CD14-positive monocyte (primary cell): ENCODE measurements at regions not wholly inside any gene's neighbourhood (a gene's known extent, or its start where the extent isn't known, plus 50 kb on each side); places are given as distances from the start of the nearest gene placed in this dataset.

ENCODE experiments used
- DNase-seq, 3 donors: peaks; one replicate each; pipeline ENCODE4 v3.0.0-alpha.2; 2011 to 2022
- H2AFZ ChIP-seq: 2 replicates; pipeline ENCODE4 v1.6.0; 2012; ENCODE audit warnings: mild to moderate bottlenecking, low read depth, low read length, inconsistent platforms; ENCODE audit not compliant: insufficient read depth, poor library complexity, severe bottlenecking
- H3K27ac ChIP-seq, 2 donors: 1 replicate in 1 of 2; 2 replicates in 1 of 2; pipeline ENCODE4 v1.5.1; 2012 to 2013; ENCODE audit warnings: low read length in 2 of 2, control low read depth in 1 of 2, inconsistent platforms in 1 of 2, low read depth in 1 of 2, mild to moderate bottlenecking in 1 of 2
- H3K27me3 ChIP-seq, 2 donors: one replicate each; pipeline versions ENCODE4 v1.6.0 to v1.6.1; 2011 to 2013; ENCODE audit warnings: low read length in 2 of 2; ENCODE audit not compliant: control insufficient read depth in 2 of 2, insufficient read depth in 2 of 2
- H3K36me3 ChIP-seq, 2 donors: replicated peaks in 1 of 2; 1 replicate in 1 of 2; 2 replicates in 1 of 2; pipeline versions ENCODE4 v1.5.1 to v1.6.1; 2012 to 2013; ENCODE audit warnings: low read length in 2 of 2, control low read depth in 1 of 2, inconsistent platforms in 1 of 2, mild to moderate bottlenecking in 1 of 2; ENCODE audit not compliant: insufficient read depth in 2 of 2, control insufficient read depth in 1 of 2
- H3K4me1 ChIP-seq, 2 donors: 1 replicate in 1 of 2; 2 replicates in 1 of 2; pipeline versions ENCODE4 v1.5.1 to v1.6.1; 2012 to 2013; ENCODE audit warnings: low read length in 2 of 2, control low read depth in 1 of 2, inconsistent platforms in 1 of 2, mild to moderate bottlenecking in 1 of 2, moderate library complexity in 1 of 2; ENCODE audit not compliant: insufficient read depth in 2 of 2, control insufficient read depth in 1 of 2
- H3K4me2 ChIP-seq: replicated peaks from 2 replicates; pipeline ENCODE3; 2012; ENCODE audit warnings: low read length, moderate library complexity, mild to moderate bottlenecking; ENCODE audit not compliant: poor library complexity, severe bottlenecking; ENCODE audit errors: extremely low read depth
- H3K4me3 ChIP-seq, 3 experiments: fragments of 200-600 bp in 1 of 3; sonication (generic) in 1 of 3; replicated peaks in 1 of 3; 1 replicate in 2 of 3; 2 replicates in 1 of 3; pipeline ENCODE4 v1.5.1; 2011 to 2013; ENCODE audit warnings: low read length in 3 of 3, mild to moderate bottlenecking in 3 of 3, control low read depth in 2 of 3, low read depth in 2 of 3, inconsistent platforms in 1 of 3, moderate library complexity in 1 of 3
- H3K79me2 ChIP-seq: 2 replicates; pipeline ENCODE4 v1.6.0; 2012; ENCODE audit warnings: mild to moderate bottlenecking, control low read depth, inconsistent platforms, low read length, moderate library complexity; ENCODE audit not compliant: insufficient read depth
- H3K9ac ChIP-seq: 2 replicates; pipeline ENCODE4 v1.6.0; 2017; ENCODE audit warnings: low read length, mild to moderate bottlenecking; ENCODE audit not compliant: insufficient read depth, poor library complexity, severe bottlenecking
- H3K9me3 ChIP-seq, 2 donors: replicated peaks in 1 of 2; 1 replicate in 1 of 2; 2 replicates in 1 of 2; pipeline versions ENCODE4 v1.5.1 to v1.6.1; 2012 to 2013; ENCODE audit warnings: low read length in 2 of 2, control low read depth in 1 of 2; ENCODE audit not compliant: control insufficient read depth in 1 of 2, insufficient read depth in 1 of 2
- H4K20me1 ChIP-seq: 2 replicates; pipeline ENCODE4 v1.6.0; 2012; ENCODE audit warnings: mild to moderate bottlenecking, low read length, control low read depth, moderate library complexity; ENCODE audit not compliant: insufficient read depth
- H3K27ac Mint-ChIP-seq, 7 donors: one replicate each; pipeline ENCODE4 v1.8.0; 2020; ENCODE audit warnings: mild to moderate bottlenecking in 7 of 7, mixed read lengths in 7 of 7, moderate library complexity in 6 of 7, inconsistent platforms in 2 of 7
- H3K27me3 Mint-ChIP-seq, 3 donors: one replicate each; pipeline ENCODE4 v1.8.0; 2021 to 2022; ENCODE audit warnings: low read depth in 3 of 3, mild to moderate bottlenecking in 3 of 3, mixed read lengths in 3 of 3, moderate library complexity in 3 of 3, inconsistent platforms in 1 of 3
- H3K36me3 Mint-ChIP-seq, 2 donors: one replicate each; pipeline ENCODE4 v1.8.0; 2020; ENCODE audit warnings: mixed read lengths in 2 of 2, inconsistent platforms in 1 of 2, mild to moderate bottlenecking in 1 of 2
- H3K4me1 Mint-ChIP-seq: one replicate; pipeline ENCODE4 v1.8.0; 2020; ENCODE audit warnings: mild to moderate bottlenecking, mixed read lengths
- H3K4me3 Mint-ChIP-seq, 2 donors: one replicate each; pipeline ENCODE4 v1.8.0; 2020; ENCODE audit warnings: mild to moderate bottlenecking in 2 of 2, mixed read lengths in 2 of 2, moderate library complexity in 1 of 2
- H3K9me3 Mint-ChIP-seq, 7 donors: one replicate each; pipeline ENCODE4 v1.8.0; 2020 to 2022; ENCODE audit warnings: mixed read lengths in 7 of 7, mild to moderate bottlenecking in 6 of 7, moderate library complexity in 6 of 7, inconsistent platforms in 2 of 7
- CTCF ChIP-seq: fragments of 200-600 bp; IDR thresholded peaks from one replicate; pipeline ENCODE4 v1.8.0; 2022; ENCODE audit warnings: antibody characterized with exemption, mild to moderate bottlenecking
- WGBS: methylation state at CpG from one replicate; pipeline ENCODE4 v1.1.5; 2013; ENCODE audit warnings: missing lambda C conversion rate; ENCODE audit not compliant: insufficient coverage; 5-methylcytosine and 5-hydroxymethylcytosine counted together
- intact Hi-C, 2 donors: fragments of 100-400 bp; cut with micrococcal nuclease; formaldehyde crosslinking; loops; one replicate each; pipeline versions ENCODE4 v1.15.0 to v1.15.1; 2023

- no peak for DNase-seq
- no peaks in the 10 kb centered on the region for H3K36me3 ChIP-seq
- WGBS, result no CpG with 5 or more reads among the region's 3 CpGs
- Mint-ChIP-seq H3K36me3 (no peaks in the 10 kb centered on the region), H3K4me3 (no peak overlapping the region), H3K27ac (no peak overlapping the region), H3K27me3 (no peaks in the 10 kb centered on the region), H3K4me1 (no peaks in the 10 kb centered on the region), H3K9me3 (no peaks in the 10 kb centered on the region)
- no peaks in the 10 kb centered on the region for H3K9me3 ChIP-seq
- intact Hi-C loops, result no loop called here
- H2AFZ ChIP-seq, result no peak overlapping the region
- no peaks in the 10 kb centered on the region for H3K27me3 ChIP-seq
- no peak for TF ChIP-seq CTCF
- no peak overlapping the region for H3K4me2 ChIP-seq
- H4K20me1 ChIP-seq, result no peaks in the 10 kb centered on the region
- no peaks in the 10 kb centered on the region for H3K79me2 ChIP-seq
- no peak overlapping the region for H3K4me3 ChIP-seq
- H3K4me1 ChIP-seq, result no peaks in the 10 kb centered on the region
- no peak overlapping the region for H3K27ac ChIP-seq
- H3K9ac ChIP-seq, result no peak overlapping the region
Measured at GRCh38 chr16:79923431-79923830, 322.9 kb upstream of the MAF start.

- H3K4me3 ChIP-seq, result no peak overlapping the region
- Mint-ChIP-seq H3K36me3 (no peaks in the 10 kb centered on the region), H3K27me3 (no peaks in the 10 kb centered on the region), H3K9me3 (no peaks in the 10 kb centered on the region), H3K27ac (no peak overlapping the region), H3K4me1 (no peaks in the 10 kb centered on the region), H3K4me3 (no peak overlapping the region)
- DNase-seq, result no peak
- 90% methylated on average over 2 of the region's 3 CpGs for WGBS
- no peak overlapping the region for H3K4me2 ChIP-seq
- no peaks in the 10 kb centered on the region for H3K79me2 ChIP-seq
- H3K9ac ChIP-seq, result no peak overlapping the region
- no peaks in the 10 kb centered on the region for H3K9me3 ChIP-seq
- H4K20me1 ChIP-seq, result no peaks in the 10 kb centered on the region
- no peaks in the 10 kb centered on the region for H3K4me1 ChIP-seq
- no peak overlapping the region for H3K27ac ChIP-seq
- no peaks in the 10 kb centered on the region for H3K36me3 ChIP-seq
- H2AFZ ChIP-seq, result no peak overlapping the region
- H3K27me3 ChIP-seq, result no peaks in the 10 kb centered on the region
- TF ChIP-seq CTCF, result no peak
- intact Hi-C loops, result no loop called here
Measured at GRCh38 chr16:79920685-79921084, 320.1 kb upstream of the MAF start.
